SH-SY5Y (cell line): ENCODE measurements at regions not wholly inside any gene's neighbourhood (a gene's known extent, or its start where the extent isn't known, plus 50 kb on each side); places are given as distances from the start of the nearest gene placed in this dataset.

Experiments used
- GATA2 ChIP-seq: IDR thresholded peaks from 2 replicates; pipeline ENCODE4 v1.6.1; 2011; ENCODE audit warnings: mild to moderate bottlenecking, low read depth, low read length
- GATA3 ChIP-seq: IDR thresholded peaks from 2 replicates; pipeline ENCODE4 v1.6.1; 2011; ENCODE audit warnings: low read depth, mild to moderate bottlenecking, low read length, moderate library complexity

GRCh38 chr6:140560671-140561070 lies 1186.2 kb upstream of the CITED2 start:
- TF ChIP-seq GATA3: no peak
- no peak for TF ChIP-seq GATA2
